ENCODE measurements at regions not wholly inside any gene's neighbourhood (a gene's known extent, or its start where the extent isn't known, plus 50 kb on each side); places are given as distances from the start of the nearest gene placed in this dataset.

- TF ChIP-seq CTCF (IDR thresholded peaks at IDR 0.05), result no peak
- no peak for TF ChIP-seq TEAD4 (IDR thresholded peaks at IDR 0.05; ENCODE audit: borderline replicate concordance, insufficient read depth)
These were observed 942.9 kb downstream of the RPS29 start (continued) for GRCh38 chr14:48643241-48643640.

- H3K9me2 ChIP-seq, result no peaks in the 10 kb centered on the region
- H4K20me1 ChIP-seq (ENCODE audit: insufficient read depth), result no peaks in the 10 kb centered on the region
- H2AFZ ChIP-seq (ENCODE audit: low read depth), result no peak overlapping the region
- TF ChIP-seq, protein P1, sequence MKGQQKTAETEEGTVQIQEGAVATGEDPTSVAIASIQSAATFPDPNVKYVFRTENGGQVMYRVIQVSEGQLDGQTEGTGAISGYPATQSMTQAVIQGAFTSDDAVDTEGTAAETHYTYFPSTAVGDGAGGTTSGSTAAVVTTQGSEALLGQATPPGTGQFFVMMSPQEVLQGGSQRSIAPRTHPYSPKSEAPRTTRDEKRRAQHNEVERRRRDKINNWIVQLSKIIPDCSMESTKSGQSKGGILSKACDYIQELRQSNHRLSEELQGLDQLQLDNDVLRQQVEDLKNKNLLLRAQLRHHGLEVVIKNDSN (IDR thresholded peaks at IDR 0.05; ENCODE audit: borderline replicate concordance, low read depth), result no peak
- TF ChIP-seq, protein P2, sequence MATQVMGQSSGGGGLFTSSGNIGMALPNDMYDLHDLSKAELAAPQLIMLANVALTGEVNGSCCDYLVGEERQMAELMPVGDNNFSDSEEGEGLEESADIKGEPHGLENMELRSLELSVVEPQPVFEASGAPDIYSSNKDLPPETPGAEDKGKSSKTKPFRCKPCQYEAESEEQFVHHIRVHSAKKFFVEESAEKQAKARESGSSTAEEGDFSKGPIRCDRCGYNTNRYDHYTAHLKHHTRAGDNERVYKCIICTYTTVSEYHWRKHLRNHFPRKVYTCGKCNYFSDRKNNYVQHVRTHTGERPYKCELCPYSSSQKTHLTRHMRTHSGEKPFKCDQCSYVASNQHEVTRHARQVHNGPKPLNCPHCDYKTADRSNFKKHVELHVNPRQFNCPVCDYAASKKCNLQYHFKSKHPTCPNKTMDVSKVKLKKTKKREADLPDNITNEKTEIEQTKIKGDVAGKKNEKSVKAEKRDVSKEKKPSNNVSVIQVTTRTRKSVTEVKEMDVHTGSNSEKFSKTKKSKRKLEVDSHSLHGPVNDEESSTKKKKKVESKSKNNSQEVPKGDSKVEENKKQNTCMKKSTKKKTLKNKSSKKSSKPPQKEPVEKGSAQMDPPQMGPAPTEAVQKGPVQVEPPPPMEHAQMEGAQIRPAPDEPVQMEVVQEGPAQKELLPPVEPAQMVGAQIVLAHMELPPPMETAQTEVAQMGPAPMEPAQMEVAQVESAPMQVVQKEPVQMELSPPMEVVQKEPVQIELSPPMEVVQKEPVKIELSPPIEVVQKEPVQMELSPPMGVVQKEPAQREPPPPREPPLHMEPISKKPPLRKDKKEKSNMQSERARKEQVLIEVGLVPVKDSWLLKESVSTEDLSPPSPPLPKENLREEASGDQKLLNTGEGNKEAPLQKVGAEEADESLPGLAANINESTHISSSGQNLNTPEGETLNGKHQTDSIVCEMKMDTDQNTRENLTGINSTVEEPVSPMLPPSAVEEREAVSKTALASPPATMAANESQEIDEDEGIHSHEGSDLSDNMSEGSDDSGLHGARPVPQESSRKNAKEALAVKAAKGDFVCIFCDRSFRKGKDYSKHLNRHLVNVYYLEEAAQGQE (IDR thresholded peaks at IDR 0.05; ENCODE audit: low read depth, low read length), result no peak
- TF ChIP-seq ELF1 (IDR thresholded peaks at IDR 0.05) (no peak), PBX3 (IDR thresholded peaks at IDR 0.05) (no peak), FOXJ3 (CRISPR knock-in tag; IDR thresholded peaks at IDR 0.05) (no peak), RCOR1 (IDR thresholded peaks at IDR 0.05; ENCODE audit: low read length) (no peak), RAD21 (IDR thresholded peaks at IDR 0.05; ENCODE audit: low read length) (no peak), IRF3 (IDR thresholded peaks at IDR 0.05; ENCODE audit: low read depth, low read length) (no peak), POLR2AphosphoS5 (IDR thresholded peaks at IDR 0.05; ENCODE audit: low read depth, low read length) (no peak), RFX5 (IDR thresholded peaks at IDR 0.05; ENCODE audit: low read length) (no peak), USF2 (IDR thresholded peaks at IDR 0.05; ENCODE audit: borderline replicate concordance, low read depth, low read length) (no peak), MAX (IDR thresholded peaks at IDR 0.05; ENCODE audit: low read depth) (no peak), FOSL2 (IDR thresholded peaks at IDR 0.05; ENCODE audit: borderline replicate concordance, low read depth) (no peak), SIN3A (IDR thresholded peaks at IDR 0.05; ENCODE audit: borderline replicate concordance, low read depth, low read length) (no peak), GABPA (IDR thresholded peaks at IDR 0.05; ENCODE audit: low read depth) (no peak), YY1 (IDR thresholded peaks at IDR 0.05; ENCODE audit: low read depth) (no peak), CTCF (IDR thresholded peaks at IDR 0.05) (no peak), TCF12 (IDR thresholded peaks at IDR 0.05) (no peak)
- no peaks in the 10 kb centered on the region for H3K4me1 ChIP-seq (ENCODE audit: control insufficient read depth in 1 of 2, insufficient read depth in 2 of 2, low read depth in 1 of 2, low read length in 1 of 2)
- H3K27me3 ChIP-seq (ENCODE audit: insufficient read depth), result no peaks in the 10 kb centered on the region
- DNase-seq, result no peak
- no peaks in the 10 kb centered on the region for H3F3A ChIP-seq (replicated peaks; ENCODE audit: insufficient read depth)
- H3K79me2 ChIP-seq (ENCODE audit: insufficient read depth), result no peaks in the 10 kb centered on the region
- no peak overlapping the region for H3K4me3 ChIP-seq (ENCODE audit: low read depth in 2 of 2, low read length in 1 of 2)
- CTCF ChIA-PET, result no interaction called here
- H3K4me2 ChIP-seq, result no peak overlapping the region
- no peaks in the 10 kb centered on the region for H3K9me3 ChIP-seq
- POLR2A ChIA-PET, result no interaction called here
- no peaks in the 10 kb centered on the region for H3K36me3 ChIP-seq (replicated peaks in 1 of 2; ENCODE audit: control insufficient read depth in 1 of 2, insufficient read depth in 2 of 2, low read length in 1 of 2)
- no peak overlapping the region for H3K9ac ChIP-seq
- no peak overlapping the region for H3K27ac ChIP-seq (ENCODE audit: low read depth in 2 of 2, low read length in 1 of 2)
These were observed 953.5 kb upstream of the MDGA2 start for GRCh38 chr14:48628870-48629269.

Measured in SK-N-SH (cell line).